H1 (cell line): ENCODE measurements at regions not wholly inside any gene's neighbourhood (a gene's known extent, or its start where the extent isn't known, plus 50 kb on each side); places are given as distances from the start of the nearest gene placed in this dataset.

ENCODE experiments used
- CTCF ChIA-PET: fragments of 300-600 bp; sonication (Branson Sonifier 250); formaldehyde crosslinking; loops from one replicate; lab custom pipeline; 2021; ENCODE audit not compliant: partially characterized antibody; lab: Charles Lee
- POLR2A ChIA-PET: fragments of 300-600 bp; sonication (Branson Sonifier 250); formaldehyde crosslinking; loops from one replicate; lab custom pipeline; 2021; ENCODE audit warnings: inconsistent platforms; ENCODE audit not compliant: partially characterized antibody; lab: Charles Lee
- DNase-seq, 2 experiments: peaks; one replicate each; pipeline versions ENCODE4 v3.0.0 to v3.0.0-alpha.2; 2010 to 2022; ENCODE audit warnings: low spot score in 2 of 2, low read depth in 1 of 2, mixed read lengths in 1 of 2
- FAIRE-seq: peaks from 2 replicates; lab custom pipeline; 2011; peaks lifted over from hg19 to GRCh38; lab: Jason Lieb, UNC
- H2AFZ ChIP-seq: 2 replicates; pipeline ENCODE4 v1.8.1; 2012; ENCODE audit warnings: low read length, inconsistent platforms
- H2AK5ac ChIP-seq: 2 replicates; pipeline ENCODE4 v1.6.1; 2013; ENCODE audit warnings: low read depth, low read length
- H2BK120ac ChIP-seq: replicated peaks from 2 replicates; pipeline ENCODE3; 2013; ENCODE audit warnings: low read depth, low read length, inconsistent platforms
- H2BK12ac ChIP-seq: 2 replicates; pipeline ENCODE4 v1.6.1; 2013; ENCODE audit warnings: low read depth, low read length
- H2BK15ac ChIP-seq: 2 replicates; pipeline ENCODE4 v1.6.1; 2013; ENCODE audit warnings: low read length
- H2BK20ac ChIP-seq: 2 replicates; pipeline ENCODE4 v1.6.1; 2013; ENCODE audit warnings: low read length
- H2BK5ac ChIP-seq: 2 replicates; pipeline ENCODE4 v1.6.1; 2013; ENCODE audit warnings: low read depth, low read length
- H3K14ac ChIP-seq: 2 replicates; pipeline ENCODE4 v1.6.1; 2013; ENCODE audit warnings: inconsistent platforms; ENCODE audit not compliant: insufficient read length
- H3K18ac ChIP-seq: 2 replicates; pipeline ENCODE4 v1.6.1; 2013; ENCODE audit warnings: low read length; ENCODE audit errors: extremely low read depth
- H3K23ac ChIP-seq: 2 replicates; pipeline ENCODE4 v1.6.1; 2013; ENCODE audit warnings: inconsistent platforms; ENCODE audit not compliant: insufficient read length
- H3K23me2 ChIP-seq: 2 replicates; pipeline ENCODE4 v1.6.1; 2013; ENCODE audit warnings: low read depth, low read length
- H3K27ac ChIP-seq: 2 replicates; pipeline ENCODE4 v1.6.1; 2011; ENCODE audit warnings: low read depth, low read length, inconsistent platforms
- H3K27me3 ChIP-seq, 4 experiments: replicated peaks in 1 of 4; 1 replicate in 1 of 4; 2 replicates in 3 of 4; pipeline versions ENCODE4 v1.6.1 to v1.8.1; 2011 to 2013; ENCODE audit warnings: low read length in 3 of 4, mild to moderate bottlenecking in 3 of 4, inconsistent platforms in 2 of 4, mixed read lengths in 2 of 4, moderate library complexity in 1 of 4; ENCODE audit not compliant: control insufficient read depth in 3 of 4, insufficient read depth in 3 of 4; ENCODE audit errors: extremely low read depth in 1 of 4
- H3K36me3 ChIP-seq, 4 experiments: 2 replicates each; pipeline versions ENCODE4 v1.6.1 to v1.8.1; 2011 to 2013; ENCODE audit warnings: mild to moderate bottlenecking in 4 of 4, low read length in 3 of 4, moderate library complexity in 2 of 4, control low read depth in 1 of 4, inconsistent platforms in 1 of 4; ENCODE audit not compliant: insufficient read depth in 4 of 4, control insufficient read depth in 2 of 4
- H3K4ac ChIP-seq: replicated peaks from 2 replicates; pipeline ENCODE3; 2013; ENCODE audit warnings: low read length, low read depth, mixed read lengths, inconsistent platforms; ENCODE audit not compliant: insufficient read length
- H3K4me1 ChIP-seq, 4 experiments: replicated peaks in 1 of 4; 1 replicate in 1 of 4; 2 replicates in 3 of 4; pipeline versions ENCODE4 v1.6.1 to v1.8.1; 2011 to 2013; ENCODE audit warnings: low read length in 3 of 4, inconsistent platforms in 2 of 4, mixed read lengths in 1 of 4; ENCODE audit not compliant: insufficient read depth in 4 of 4, control insufficient read depth in 3 of 4
- H3K4me2 ChIP-seq, 2 experiments: 2 replicates each; pipeline versions ENCODE4 v1.6.1 to v1.8.1; 2011 to 2013; ENCODE audit warnings: low read depth in 2 of 2, low read length in 2 of 2, control low read depth in 1 of 2, inconsistent platforms in 1 of 2, mild to moderate bottlenecking in 1 of 2; ENCODE audit not compliant: insufficient read depth in 1 of 2
- H3K4me3 ChIP-seq, 4 experiments: fragments of 200-600, 300-600 bp in 1 of 4; sonication (generic), shearing (Covaris generic), sonication (Bioruptor Twin) in 1 of 4; 2 replicates each; pipeline versions ENCODE4 v1.5.1 to v1.8.1; 2011 to 2016; ENCODE audit warnings: low read length in 4 of 4, low read depth in 3 of 4, control low read depth in 2 of 4, inconsistent platforms in 2 of 4, mild to moderate bottlenecking in 2 of 4, mixed read lengths in 1 of 4, moderate library complexity in 1 of 4; ENCODE audit not compliant: insufficient read depth in 2 of 4; ENCODE audit errors: extremely low read depth in 1 of 4
- H3K56ac ChIP-seq: replicated peaks from 2 replicates; pipeline ENCODE3; 2013; ENCODE audit warnings: low read depth, mild to moderate bottlenecking, mixed read lengths, low read length, inconsistent platforms; ENCODE audit not compliant: insufficient read length
- H3K79me1 ChIP-seq: 2 replicates; pipeline ENCODE4 v1.6.1; 2013; ENCODE audit warnings: low read depth, low read length, control low read depth
- H3K79me2 ChIP-seq, 2 experiments: 2 replicates each; pipeline versions ENCODE4 v1.6.1 to v1.8.1; 2012 to 2013; ENCODE audit warnings: low read length in 2 of 2, mild to moderate bottlenecking in 2 of 2, inconsistent platforms in 1 of 2; ENCODE audit not compliant: insufficient read depth in 2 of 2, control insufficient read depth in 1 of 2
- H3K9ac ChIP-seq, 4 experiments: replicated peaks in 1 of 4; 1 replicate in 1 of 4; 2 replicates in 3 of 4; pipeline versions ENCODE4 v1.6.1 to v1.8.1; 2011 to 2013; ENCODE audit warnings: low read depth in 3 of 4, low read length in 3 of 4, control low read depth in 2 of 4, mild to moderate bottlenecking in 2 of 4, moderate library complexity in 2 of 4, inconsistent platforms in 1 of 4; ENCODE audit errors: extremely low read depth in 1 of 4
- H3K9me3 ChIP-seq, 2 experiments: 2 replicates each; pipeline versions ENCODE4 v1.6.1 to v1.8.1; 2012 to 2013; ENCODE audit warnings: mild to moderate bottlenecking in 2 of 2, moderate library complexity in 2 of 2, control low read depth in 1 of 2, inconsistent platforms in 1 of 2, low read depth in 1 of 2, low read length in 1 of 2, mixed read lengths in 1 of 2; ENCODE audit not compliant: insufficient read depth in 2 of 2
- H4K20me1 ChIP-seq, 2 experiments: replicated peaks in 1 of 2; 2 replicates each; pipeline versions ENCODE3 to v1.8.1; 2011 to 2013; ENCODE audit warnings: inconsistent platforms in 2 of 2, low read length in 2 of 2, mild to moderate bottlenecking in 1 of 2; ENCODE audit not compliant: insufficient read depth in 2 of 2, control insufficient read depth in 1 of 2
- H4K5ac ChIP-seq: 2 replicates; pipeline ENCODE4 v1.6.1; 2013; ENCODE audit warnings: low read length, low read depth, mixed read lengths, inconsistent platforms; ENCODE audit not compliant: insufficient read length
- H4K8ac ChIP-seq: 2 replicates; pipeline ENCODE4 v1.8.0; 2013; ENCODE audit warnings: mild to moderate bottlenecking, moderate library complexity, low read length, inconsistent platforms; ENCODE audit not compliant: insufficient read depth; ENCODE audit errors: extremely low read depth
- H4K91ac ChIP-seq: replicated peaks from 2 replicates; pipeline ENCODE3; 2013; ENCODE audit warnings: low read length, mixed read lengths, inconsistent platforms; ENCODE audit not compliant: insufficient read length
- RFX5 ChIP-seq: IDR thresholded peaks from 2 replicates; pipeline ENCODE4 v1.6.1; 2011; ENCODE audit warnings: low read depth, low read length, improper control_type of control experiment, borderline replicate concordance
- SAP30 ChIP-seq: fragments of 300-600 bp; sonication (generic); IDR thresholded peaks from 2 replicates; pipeline ENCODE4 v1.7.1; 2012; ENCODE audit warnings: low read length, moderate library complexity, mild to moderate bottlenecking, inconsistent platforms; ENCODE audit not compliant: insufficient read depth, insufficient replicate concordance
- SP2 ChIP-seq: IDR thresholded peaks from 2 replicates; pipeline ENCODE4 v1.6.1; 2012; ENCODE audit warnings: mild to moderate bottlenecking, low read length, inconsistent platforms
- TCF12 ChIP-seq: IDR thresholded peaks from 2 replicates; pipeline ENCODE4 v1.6.1; 2011; ENCODE audit warnings: low read depth, mild to moderate bottlenecking, low read length
- WGBS, 2 experiments: shearing (Covaris generic) in 1 of 2; methylation state at CpG; one replicate each; pipeline versions ENCODE4 v1.1.6 to v1.1.7; 2013 to 2015; ENCODE audit warnings: low lambda C conversion rate in 2 of 2, mixed read lengths in 2 of 2, inconsistent platforms in 1 of 2, low coverage in 1 of 2, missing lambda C conversion rate in 1 of 2; ENCODE audit not compliant: insufficient replicate concordance in 2 of 2, insufficient coverage in 1 of 2, insufficient read length in 1 of 2; ENCODE audit errors: extremely low coverage in 1 of 2, missing lambda C conversion rate in 1 of 2; 5-methylcytosine and 5-hydroxymethylcytosine counted together

GRCh38 chr6:164377348-164377918, 932.0 kb downstream of the C6orf118 start:
- H3K14ac ChIP-seq: no peak overlapping the region
- H3K23ac ChIP-seq: no peak overlapping the region
- H3K9ac ChIP-seq: no peak overlapping the region
- H2BK5ac ChIP-seq: no peak overlapping the region
- no peaks in the 10 kb centered on the region for H3K27me3 ChIP-seq
- no peak overlapping the region for H2BK12ac ChIP-seq
- H3K27ac ChIP-seq: no peak overlapping the region
- H2AK5ac ChIP-seq: no peak overlapping the region
- H3K4me3 ChIP-seq: no peak overlapping the region
- no peak overlapping the region for H2BK20ac ChIP-seq
- no peak overlapping the region for H4K8ac ChIP-seq
- H4K20me1 ChIP-seq: no peaks in the 10 kb centered on the region
- no peak overlapping the region for H3K56ac ChIP-seq
- no peaks in the 10 kb centered on the region for H3K36me3 ChIP-seq
- H3K79me2 ChIP-seq: no peaks in the 10 kb centered on the region
- H2AFZ ChIP-seq: peak overlapping the region; percentile 75; the same call in 1 of the 2 replicates
- H4K91ac ChIP-seq: no peak overlapping the region
- FAIRE-seq (no peak), DNase-seq (no peak)
- ChIA-PET POLR2A (no interaction called here), CTCF (interaction anchor here (0.9 kb wide), 1 partner anchor 40 kb away, joined by 3 read pairs; no protein-coding TSS in a partner anchor)
- H3K4me1 ChIP-seq: peaks cover 0 to 3% (median 0%) of the 10 kb centered on the region in 4 experiments; a peak in 2 of 7 replicates
- TF ChIP-seq RFX5 (no peak), SAP30 (no peak), TCF12 (no peak), SP2 (no peak)
- no peak overlapping the region for H4K5ac ChIP-seq
- WGBS, 2 experiments: 88% methylated on average over 6 of the region's 6 CpGs; no CpG with 5 or more reads in 1 of the 2 experiments
- H3K4ac ChIP-seq: no peak overlapping the region
- H3K18ac ChIP-seq: no peak overlapping the region
- no peak overlapping the region for H2BK120ac ChIP-seq
- no peak overlapping the region for H2BK15ac ChIP-seq
- H3K23me2 ChIP-seq: no peaks in the 10 kb centered on the region
- no peaks in the 10 kb centered on the region for H3K79me1 ChIP-seq
- no peaks in the 10 kb centered on the region for H3K9me3 ChIP-seq
- no peak overlapping the region for H3K4me2 ChIP-seq
